HG02642 (cell line): ENCODE measurements at regions not wholly inside any gene's neighbourhood (a gene's known extent, or its start where the extent isn't known, plus 50 kb on each side); places are given as distances from the start of the nearest gene placed in this dataset.

Experiments
- ATAC-seq: cut with Tn5 transposase; IDR thresholded peaks from one replicate; pipeline ENCODE4 v1.9.1; 2021; ENCODE audit warnings: mild to moderate bottlenecking; ENCODE audit not compliant: unreplicated experiment, poor library complexity

DNA sequence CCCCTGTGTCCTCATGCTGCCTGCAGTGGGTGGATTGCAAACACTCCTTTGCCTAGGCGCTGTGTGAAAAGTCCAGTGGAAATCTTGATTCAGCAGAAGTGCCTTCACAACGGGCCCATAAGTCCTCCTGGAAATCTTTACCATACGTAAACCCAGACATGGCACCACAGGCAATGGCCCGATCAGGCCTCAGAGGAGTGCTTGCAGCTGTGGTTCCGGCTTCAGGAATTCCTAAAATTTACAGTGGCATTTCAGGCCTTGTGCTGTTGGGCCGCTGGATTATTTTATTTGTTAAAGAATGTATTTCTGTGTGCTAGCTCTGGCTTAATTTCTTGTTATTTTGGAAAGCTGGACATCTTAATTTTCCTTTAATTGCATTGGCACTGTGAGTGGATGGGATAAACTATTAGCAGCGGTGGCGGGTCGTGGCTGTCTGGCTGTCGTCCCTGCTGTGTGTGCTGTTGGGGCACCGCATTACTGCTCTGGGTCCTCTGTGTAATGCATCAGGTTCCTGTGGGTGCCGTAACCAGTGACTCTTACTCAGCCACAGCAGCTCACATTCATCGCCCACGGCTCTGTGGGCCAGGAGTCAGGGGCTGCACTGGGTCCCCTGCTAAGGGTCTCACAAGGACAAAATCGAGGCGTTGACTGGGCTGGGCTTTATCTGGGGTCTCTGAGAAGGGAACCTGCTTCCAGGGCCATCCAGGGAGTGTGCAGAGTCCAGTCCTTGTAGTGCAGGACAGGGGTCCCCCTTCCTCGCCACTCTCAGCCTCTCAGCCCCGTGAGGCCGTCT is 73.1 kb downstream of the RTP5 start:
- ATAC-seq: no peak

DNA sequence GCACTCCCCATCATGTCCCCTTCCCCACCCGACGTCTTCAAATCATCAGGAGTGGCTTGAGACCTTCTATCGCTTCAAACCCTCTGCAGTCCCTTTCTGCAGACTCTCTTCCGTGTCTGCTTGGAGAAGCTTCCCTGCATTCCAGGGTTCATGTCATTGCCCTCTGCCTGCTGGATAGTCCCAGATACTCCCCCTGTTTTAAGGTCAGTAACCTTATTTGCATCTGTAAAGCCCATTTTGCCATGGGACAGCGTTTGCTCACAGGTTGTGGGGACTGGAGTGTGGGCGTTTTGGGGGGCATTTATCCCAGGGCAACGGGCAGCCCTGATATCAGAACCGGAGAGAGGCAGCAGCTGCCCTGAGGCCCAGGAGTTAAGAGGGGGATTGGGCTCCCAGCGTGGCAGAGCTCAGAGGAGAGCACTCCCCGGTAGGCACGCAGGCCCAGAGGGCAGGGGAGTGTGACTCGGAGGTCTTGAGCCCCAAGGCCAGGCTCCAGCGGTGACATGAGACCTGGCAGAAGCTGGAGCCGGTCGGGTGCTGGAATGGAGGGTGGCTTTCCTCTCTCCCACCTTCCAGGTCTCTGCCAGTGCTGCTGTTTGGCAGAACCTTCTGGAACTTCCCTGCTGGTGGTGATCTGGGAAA is 73.8 kb downstream of the RTP5 start:
- no peak for ATAC-seq

GRCh38 chr2:241943961-241944575 is 74.5 kb downstream of the RTP5 start:
- ATAC-seq: no peak

DNA sequence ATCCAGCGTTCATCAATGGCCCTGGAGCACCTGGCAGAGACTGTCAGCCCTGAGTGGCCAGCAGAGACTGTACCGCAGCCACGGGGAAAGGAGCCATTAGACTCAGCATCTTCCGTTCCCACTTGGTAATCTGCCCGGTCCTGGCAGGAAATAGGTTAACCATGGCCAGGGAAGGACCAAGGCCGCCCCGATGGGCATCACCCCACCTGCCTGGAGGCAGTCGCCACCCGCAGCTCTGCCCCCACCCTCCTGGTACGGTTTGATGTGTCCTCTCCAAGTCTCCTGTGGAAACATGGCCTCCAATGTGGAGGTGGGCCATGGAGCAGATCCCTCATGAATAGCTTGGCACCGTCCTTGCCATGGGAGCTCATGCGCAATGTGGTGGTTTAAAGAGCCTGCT is 75.3 kb downstream of the RTP5 start:
- ATAC-seq: no peak

DNA sequence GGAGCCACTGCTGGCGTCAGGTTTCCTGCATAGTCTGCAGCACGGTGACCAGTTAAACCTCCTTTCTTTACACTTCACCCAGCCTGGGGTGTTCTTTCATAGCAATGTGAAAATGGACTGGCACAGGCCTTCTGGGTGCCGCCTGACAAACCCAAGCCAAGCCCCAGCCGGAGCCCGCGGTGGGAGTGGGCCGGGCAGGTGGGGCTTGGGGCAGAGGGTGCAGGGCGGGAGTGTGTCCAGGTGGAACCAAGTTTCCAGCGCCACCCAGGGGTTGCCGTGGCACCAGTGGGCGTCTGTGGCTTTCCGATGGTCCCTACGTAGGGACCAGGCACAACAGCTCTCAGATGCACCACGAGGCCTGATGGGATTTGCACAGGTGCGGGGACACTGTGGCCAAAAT is 75.8 kb downstream of the RTP5 start:
- ATAC-seq: no peak

DNA sequence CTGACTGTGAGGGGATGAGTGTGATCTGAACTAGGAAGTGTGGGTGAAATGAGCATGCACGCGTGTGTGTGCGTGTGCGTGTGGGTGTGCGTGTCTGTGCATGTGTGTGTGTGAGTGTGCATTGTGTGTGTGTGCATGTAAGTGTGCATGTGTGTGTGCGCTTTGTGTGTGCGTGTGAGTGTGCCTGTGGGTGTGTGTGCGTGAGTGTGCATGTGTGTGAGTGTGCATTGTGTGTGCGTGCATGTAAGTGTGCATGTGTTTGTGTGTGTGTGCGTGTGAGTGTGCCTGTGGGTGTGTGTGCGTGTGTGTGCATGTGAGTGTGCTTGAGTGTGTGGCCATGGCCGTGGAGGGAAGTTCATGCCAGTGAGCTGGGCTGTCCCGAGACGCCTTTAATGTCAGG is 76.3 kb downstream of the RTP5 start:
- no peak for ATAC-seq

DNA sequence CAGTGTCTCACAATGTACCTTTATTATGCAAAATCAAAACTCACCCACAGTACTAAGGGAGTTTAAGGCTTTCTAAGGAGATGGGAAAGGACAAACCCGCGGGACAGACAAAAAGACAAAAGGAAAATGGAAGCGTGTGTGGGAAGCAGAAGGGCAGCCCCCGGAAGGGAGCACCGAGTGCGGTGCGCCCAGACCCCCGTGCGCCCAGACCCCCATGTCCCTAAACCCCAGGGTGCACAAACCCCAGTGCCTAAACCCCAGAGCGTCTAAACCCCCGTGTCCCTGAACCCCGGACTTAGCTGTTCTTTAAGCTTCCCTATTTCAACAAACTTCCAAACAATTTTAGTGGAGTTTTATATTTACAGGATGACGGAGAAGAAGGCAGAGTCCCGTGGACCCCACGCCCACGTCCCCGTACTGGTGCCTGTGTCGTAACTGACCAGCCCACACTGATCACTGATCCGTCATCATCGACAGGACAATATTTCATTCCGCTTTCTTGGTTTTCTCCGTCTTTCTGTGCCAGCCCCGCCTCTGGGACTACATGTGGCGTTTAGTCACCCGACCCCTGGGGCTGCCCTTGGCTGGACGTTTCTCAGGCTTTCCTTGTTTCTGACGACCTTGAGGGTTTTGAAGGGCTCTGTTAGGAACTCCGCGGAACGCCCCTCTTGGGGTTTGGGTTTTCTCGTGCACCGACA is 76.9 kb downstream of the RTP5 start:
- no peak for ATAC-seq

DNA sequence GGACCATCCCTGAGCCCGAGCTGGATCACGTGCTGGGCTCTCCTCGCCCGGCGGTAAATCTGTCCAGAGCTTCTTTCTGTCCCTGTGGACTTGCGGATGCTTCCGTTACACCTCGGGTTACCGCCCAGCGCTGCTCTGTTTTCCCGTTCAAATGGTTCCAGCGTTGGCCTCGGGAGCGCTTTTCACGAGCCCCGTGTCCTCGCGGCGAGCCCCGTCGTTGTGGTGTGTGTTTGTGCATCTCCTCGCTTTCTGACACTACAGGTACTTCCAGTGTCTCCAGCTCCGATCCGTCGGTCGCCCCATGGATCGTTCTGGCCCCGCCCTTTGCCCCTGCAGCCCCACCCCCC is 77.4 kb downstream of the RTP5 start:
- ATAC-seq: no peak

- ATAC-seq: no peak
Measured at GRCh38 chr2:241947401-241947800, 77.9 kb downstream of the RTP5 start.

DNA sequence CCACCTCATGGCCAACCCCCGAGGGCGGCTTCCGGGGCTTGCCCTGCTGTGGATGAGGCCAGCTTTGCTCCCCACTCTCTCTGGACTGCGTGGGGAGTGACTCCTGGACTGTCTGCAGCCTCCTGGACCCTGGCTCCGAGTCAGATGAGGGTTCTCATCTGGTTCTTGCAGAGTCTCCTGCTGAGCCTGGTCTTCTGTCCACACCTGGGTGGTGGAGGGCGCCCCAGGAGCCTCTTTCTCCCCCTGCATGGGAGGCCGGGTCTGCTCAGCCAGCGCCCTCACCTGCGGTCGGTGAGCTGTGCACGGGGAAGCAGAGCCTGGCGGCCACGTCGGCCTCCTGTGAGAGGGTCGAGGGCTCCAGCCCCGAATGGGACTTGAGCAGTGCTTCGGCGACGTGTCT is 78.3 kb downstream of the RTP5 start:
- ATAC-seq: no peak

- no peak for ATAC-seq
Measured at GRCh38 chr2:241948299-241948897, 78.9 kb downstream of the RTP5 start.

- ATAC-seq: no peak
Measured at GRCh38 chr2:241948901-241949735, 79.6 kb downstream of the RTP5 start.

DNA sequence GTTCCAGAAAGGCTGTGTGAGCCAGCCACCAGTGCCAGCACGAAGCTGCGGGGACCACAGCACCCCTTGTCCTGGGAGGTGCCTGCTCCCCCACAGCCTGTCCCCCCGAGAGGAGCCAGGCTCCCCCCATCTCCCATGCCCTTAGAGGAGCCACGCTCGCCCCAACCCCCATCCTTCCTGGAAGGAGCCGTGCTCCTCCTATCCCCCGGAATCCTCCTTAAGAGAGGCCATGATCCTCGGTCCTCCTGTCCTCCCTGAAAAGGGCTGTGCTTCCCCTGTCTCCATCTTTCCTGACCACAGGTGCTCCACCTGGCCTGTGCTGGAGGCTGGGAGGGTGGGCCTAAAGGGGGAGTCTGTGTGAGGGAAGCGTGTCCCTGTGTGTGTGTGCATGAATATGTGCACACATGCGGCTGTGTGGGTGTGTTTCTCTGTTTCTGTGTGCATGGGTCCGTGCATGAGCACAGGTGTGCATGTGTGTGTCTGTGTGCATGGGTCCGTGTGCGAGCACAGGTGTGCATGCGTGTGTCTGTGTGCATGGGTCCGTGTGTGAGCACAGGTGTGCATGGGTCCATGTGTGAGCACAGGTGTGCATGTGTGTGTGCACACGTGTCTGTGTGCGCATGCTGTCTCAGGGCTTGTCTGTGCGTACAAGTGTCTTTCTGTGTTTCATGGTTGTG is 80.3 kb downstream of the RTP5 start:
- ATAC-seq: no peak

DNA sequence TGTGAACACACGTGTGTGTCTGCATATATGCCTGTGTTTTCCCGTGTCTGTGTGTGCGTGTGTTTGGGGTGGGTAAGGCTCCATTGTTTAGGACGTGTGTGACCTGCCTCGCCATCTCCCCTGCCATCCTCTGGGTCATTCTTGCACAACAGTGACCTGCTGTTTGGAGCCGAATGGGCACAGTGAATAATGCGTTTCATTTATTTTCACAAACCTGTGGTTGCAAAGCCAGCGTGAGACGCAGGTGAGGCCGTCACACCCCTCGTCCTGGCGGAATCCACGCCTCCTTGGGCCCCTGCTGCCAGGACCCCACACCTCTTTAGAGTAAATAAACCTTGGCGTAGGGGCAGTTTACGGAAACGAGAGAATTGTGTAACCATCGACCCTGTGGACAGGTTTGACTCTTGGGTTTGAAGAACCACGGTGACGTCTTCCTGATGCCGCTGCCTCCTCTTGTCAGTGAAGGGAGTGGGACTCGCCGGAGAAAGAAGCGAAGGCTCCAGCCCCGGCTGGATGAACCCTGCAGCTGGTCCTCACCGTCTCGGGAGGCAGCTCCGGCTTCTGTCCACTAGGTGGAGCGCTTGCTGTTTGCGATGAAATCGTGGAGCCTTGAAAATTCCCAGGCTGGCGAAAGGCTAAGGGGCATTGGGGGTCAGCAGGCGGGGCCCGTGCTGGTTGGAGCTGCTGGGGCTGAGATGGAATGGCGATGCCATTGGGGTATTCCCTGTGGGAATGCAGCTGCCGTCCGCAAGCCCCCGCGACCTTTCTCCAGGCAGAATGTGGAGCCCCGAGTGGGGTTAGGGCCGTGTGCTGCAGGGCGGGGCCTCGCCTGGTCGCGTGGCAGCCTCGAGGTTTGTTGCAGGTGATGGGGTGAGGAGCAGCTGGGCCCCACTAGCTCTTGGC is 81.1 kb downstream of the RTP5 start:
- ATAC-seq: no peak

GRCh38 chr2:241951316-241951700 is 81.8 kb downstream of the RTP5 start:
- no peak for ATAC-seq

DNA sequence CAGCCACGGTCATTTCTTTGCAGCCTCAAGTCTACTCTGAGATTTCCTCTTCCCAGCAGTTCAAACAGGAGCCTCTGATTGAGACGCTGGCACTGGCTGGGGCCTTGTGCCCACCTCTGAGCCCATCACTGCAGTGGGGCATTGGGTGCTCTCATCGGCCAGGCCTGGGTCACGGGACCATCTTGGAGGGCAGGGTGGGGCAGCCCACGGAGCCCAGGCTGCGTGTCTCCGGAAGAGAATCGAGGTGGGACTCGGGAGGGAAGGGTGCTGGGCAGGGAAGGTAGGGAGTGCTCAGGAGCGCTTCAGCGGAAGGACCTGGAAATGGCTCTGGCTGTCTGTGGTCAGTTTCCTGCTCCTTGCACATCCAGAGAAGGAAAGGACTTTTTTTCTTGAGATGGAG is 82.4 kb downstream of the RTP5 start:
- no peak for ATAC-seq

DNA sequence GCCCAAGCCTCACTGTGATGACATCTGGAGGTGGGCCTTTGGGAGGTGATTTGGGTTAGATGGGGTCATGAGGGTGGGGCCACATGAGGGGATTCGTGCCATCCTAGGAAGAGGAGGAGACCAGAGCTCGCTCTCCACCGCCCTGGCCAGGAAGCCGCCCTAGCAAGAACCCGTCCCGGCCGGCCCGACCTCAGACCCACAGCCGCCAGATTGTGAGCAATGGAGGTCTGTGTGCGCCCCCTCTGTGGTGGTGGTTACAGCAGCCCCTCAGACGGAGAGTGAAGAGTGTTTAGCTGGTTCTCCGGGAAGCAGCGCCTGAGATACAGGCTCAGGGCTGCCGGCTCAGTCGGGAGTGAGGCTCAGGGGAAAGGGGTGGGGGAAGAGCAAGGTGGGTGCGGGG is 83.3 kb downstream of the RTP5 start:
- no peak for ATAC-seq

DNA sequence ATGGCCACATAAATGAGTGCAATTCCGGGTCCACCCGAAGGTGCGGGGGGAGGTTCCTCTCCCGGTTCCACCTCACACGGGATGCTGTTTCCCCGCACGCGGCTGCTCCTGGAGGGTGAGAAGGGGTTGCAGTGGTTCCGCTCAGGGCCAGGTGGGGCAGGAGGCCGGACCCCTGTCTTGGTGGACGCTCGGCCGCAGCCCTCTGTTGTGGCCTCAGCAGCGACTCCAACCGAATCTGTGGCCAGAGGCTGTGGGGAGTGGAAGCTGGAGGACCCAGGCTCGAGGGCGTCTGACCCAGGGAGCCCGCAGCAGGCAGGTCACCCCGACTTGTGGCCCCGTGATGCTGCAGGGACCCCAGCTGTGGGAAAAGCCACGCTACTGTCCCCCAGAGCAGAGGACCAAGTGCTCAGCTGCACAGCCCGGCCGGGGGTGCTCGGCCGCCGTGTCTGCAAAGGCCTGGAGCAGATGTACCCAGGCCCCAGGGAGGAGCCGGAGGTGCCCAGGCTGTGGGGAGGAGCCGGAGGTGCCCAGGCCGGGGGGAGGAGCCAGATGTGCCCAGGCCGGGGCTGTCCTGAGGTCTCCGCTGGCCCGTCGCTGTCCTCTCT is 83.9 kb downstream of the RTP5 start:
- no peak for ATAC-seq
